HEK293 (cell line): ENCODE measurements at regions not wholly inside any gene's neighbourhood (a gene's known extent, or its start where the extent isn't known, plus 50 kb on each side); places are given as distances from the start of the nearest gene placed in this dataset.

ENCODE experiments used
- CTCF ChIA-PET: fragments of 350-600 bp; formaldehyde crosslinking; extraction: SDS; loops from one replicate; lab custom pipeline; 2021; ENCODE audit warnings: antibody characterized with exemption; lab: Yijun Ruan, JAX
- POLR2A ChIA-PET: fragments of 300-600 bp; formaldehyde crosslinking; extraction: SDS; loops from one replicate; lab custom pipeline; 2020; ENCODE audit warnings: antibody characterized with exemption, inconsistent platforms; lab: Yijun Ruan, JAX
- H3K27ac ChIP-seq: fragments of 200-500 bp; sonication (Bioruptor generic); 2 replicates; pipeline ENCODE4 v1.5.1; 2014; ENCODE audit warnings: low read depth, low read length, control low read depth, inconsistent platforms; ENCODE audit errors: extremely low read depth
- H3K36me3 ChIP-seq, 2 experiments: fragments of 200-500 bp in 1 of 2; sonication (Bioruptor generic) in 1 of 2; 1 replicate in 1 of 2; 2 replicates in 1 of 2; pipeline ENCODE4 v1.5.1; 2014 to 2017; ENCODE audit warnings: inconsistent platforms in 2 of 2, low read length in 2 of 2; ENCODE audit not compliant: control insufficient read depth in 2 of 2, insufficient read depth in 1 of 2
- H3K4me1 ChIP-seq: fragments of 200-500 bp; sonication (Bioruptor generic); 2 replicates; pipeline ENCODE4 v1.5.1; 2014; ENCODE audit warnings: mild to moderate bottlenecking, low read length, inconsistent platforms; ENCODE audit not compliant: control insufficient read depth, insufficient read depth
- H3K4me3 ChIP-seq: 2 replicates; pipeline ENCODE4 v1.5.1; 2011; ENCODE audit warnings: low read depth, mild to moderate bottlenecking, control low read depth, low read length, moderate library complexity
- H3K9me3 ChIP-seq: fragments of 200-500 bp; sonication (Bioruptor generic); 2 replicates; pipeline ENCODE4 v1.5.1; 2014; ENCODE audit warnings: low read depth, low read length, inconsistent platforms; ENCODE audit not compliant: control insufficient read depth, insufficient read depth
- KLF8 ChIP-seq: fragments of 450-650 bp; formaldehyde crosslinking; IDR thresholded peaks from 2 replicates; pipeline ENCODE4 v1.5.1; 2016; ENCODE audit warnings: missing biosample characterization, missing genetic modification characterization
- RBAK ChIP-seq: fragments of 450-650 bp; formaldehyde crosslinking; IDR thresholded peaks from 2 replicates; pipeline ENCODE4 v1.5.1; 2016; ENCODE audit warnings: missing biosample characterization, missing genetic modification characterization
- SCRT1 ChIP-seq: fragments of 450-650 bp; formaldehyde crosslinking; IDR thresholded peaks from 2 replicates; pipeline ENCODE4 v1.5.1; 2016; ENCODE audit warnings: missing biosample characterization, missing genetic modification characterization, borderline replicate concordance
- ZBTB48 ChIP-seq: fragments of 450-650 bp; formaldehyde crosslinking; IDR thresholded peaks from 2 replicates; pipeline ENCODE4 v1.5.1; 2016; ENCODE audit warnings: missing biosample characterization, missing genetic modification characterization
- ZBTB7A ChIP-seq: fragments of 450-650 bp; formaldehyde crosslinking; IDR thresholded peaks from 2 replicates; pipeline ENCODE4 v1.5.1; 2016; ENCODE audit warnings: low read depth, missing biosample characterization, missing genetic modification characterization
- ZNF155 ChIP-seq: fragments of 450-650 bp; formaldehyde crosslinking; IDR thresholded peaks from 2 replicates; pipeline ENCODE4 v1.5.1; 2016; ENCODE audit warnings: missing biosample characterization, missing genetic modification characterization
- ZNF16 ChIP-seq: fragments of 450-650 bp; formaldehyde crosslinking; IDR thresholded peaks from 2 replicates; pipeline ENCODE4 v1.5.1; 2016; ENCODE audit warnings: low read depth, missing biosample characterization, missing genetic modification characterization
- ZNF169 ChIP-seq: fragments of 450-650 bp; formaldehyde crosslinking; IDR thresholded peaks from 2 replicates; pipeline ENCODE4 v1.5.1; 2016; ENCODE audit warnings: missing biosample characterization, missing genetic modification characterization
- ZNF24 ChIP-seq: fragments of 450-650 bp; formaldehyde crosslinking; IDR thresholded peaks from 2 replicates; pipeline ENCODE4 v1.5.1; 2016; ENCODE audit warnings: missing biosample characterization, missing genetic modification characterization
- ZNF274 ChIP-seq, 2 experiments: fragments of 200-500 bp in 1 of 2; fragments of 450-650 bp in 1 of 2; sonication (Bioruptor generic) in 1 of 2; formaldehyde crosslinking in 1 of 2; IDR thresholded peaks; 2 replicates each; pipeline versions ENCODE4 v1.5.1 to v1.6.1; 2014 to 2016; ENCODE audit warnings: borderline replicate concordance in 1 of 2, inconsistent platforms in 1 of 2, low read length in 1 of 2, missing biosample characterization in 1 of 2, missing genetic modification characterization in 1 of 2
- ZNF423 ChIP-seq: fragments of 450-650 bp; formaldehyde crosslinking; IDR thresholded peaks from 2 replicates; pipeline ENCODE4 v1.5.1; 2016; ENCODE audit warnings: missing biosample characterization, missing genetic modification characterization
- ZNF558 ChIP-seq: fragments of 450-650 bp; formaldehyde crosslinking; IDR thresholded peaks from 2 replicates; pipeline ENCODE4 v1.5.1; 2016; ENCODE audit warnings: missing biosample characterization, missing genetic modification characterization
- ZNF571 ChIP-seq: fragments of 450-650 bp; formaldehyde crosslinking; IDR thresholded peaks from 2 replicates; pipeline ENCODE4 v1.5.0; 2017; ENCODE audit warnings: missing biosample characterization, missing genetic modification characterization
- ZNF596 ChIP-seq: fragments of 450-650 bp; IDR thresholded peaks from 2 replicates; pipeline ENCODE4 v1.5.0; 2018; ENCODE audit warnings: missing biosample characterization, mild to moderate bottlenecking, missing genetic modification characterization, moderate library complexity
- ZNF654 ChIP-seq: fragments of 450-650 bp; formaldehyde crosslinking; IDR thresholded peaks from 2 replicates; pipeline ENCODE4 v1.5.1; 2016; ENCODE audit warnings: low read depth, missing biosample characterization, missing genetic modification characterization
- TF ChIP-seq, protein P1 (sequence below): IDR thresholded peaks from 2 replicates; pipeline ENCODE4 v1.6.1; 2011; ENCODE audit warnings: mild to moderate bottlenecking, low read depth, low read length, borderline replicate concordance
- TF ChIP-seq, protein P2 (sequence below): fragments of 450-650 bp; formaldehyde crosslinking; IDR thresholded peaks from 2 replicates; pipeline ENCODE4 v1.5.1; 2016; ENCODE audit warnings: missing biosample characterization, missing genetic modification characterization, low read depth
- TF ChIP-seq, protein P3 (sequence below): fragments of 450-650 bp; formaldehyde crosslinking; IDR thresholded peaks from 2 replicates; pipeline ENCODE4 v1.5.1; 2016; ENCODE audit warnings: missing biosample characterization, missing genetic modification characterization

GRCh38 chr6:91127752-91128151, 540.9 kb upstream of the MAP3K7 start:
- H3K4me1 ChIP-seq = no peaks in the 10 kb centered on the region
- CTCF ChIA-PET = no interaction called here
- no peak overlapping the region for H3K27ac ChIP-seq
- no peaks in the 10 kb centered on the region for H3K9me3 ChIP-seq
- no peak for TF ChIP-seq ZNF423 (tag by site-specific recombination)
- POLR2A ChIA-PET = no interaction called here
- no peaks in the 10 kb centered on the region for H3K36me3 ChIP-seq
- no peak overlapping the region for H3K4me3 ChIP-seq

GRCh38 chr6:91126876-91127275, 540.0 kb upstream of the MAP3K7 start:
- no peaks in the 10 kb centered on the region for H3K9me3 ChIP-seq
- H3K4me1 ChIP-seq = no peaks in the 10 kb centered on the region
- ChIA-PET CTCF (interaction anchor here (1.1 kb wide), 1 partner anchor 26 kb away, joined by 3 read pairs; no protein-coding TSS in a partner anchor), POLR2A (no interaction called here)
- no peak overlapping the region for H3K27ac ChIP-seq
- no peaks in the 10 kb centered on the region for H3K36me3 ChIP-seq
- H3K4me3 ChIP-seq = no peak overlapping the region
- TF ChIP-seq, protein P1, sequence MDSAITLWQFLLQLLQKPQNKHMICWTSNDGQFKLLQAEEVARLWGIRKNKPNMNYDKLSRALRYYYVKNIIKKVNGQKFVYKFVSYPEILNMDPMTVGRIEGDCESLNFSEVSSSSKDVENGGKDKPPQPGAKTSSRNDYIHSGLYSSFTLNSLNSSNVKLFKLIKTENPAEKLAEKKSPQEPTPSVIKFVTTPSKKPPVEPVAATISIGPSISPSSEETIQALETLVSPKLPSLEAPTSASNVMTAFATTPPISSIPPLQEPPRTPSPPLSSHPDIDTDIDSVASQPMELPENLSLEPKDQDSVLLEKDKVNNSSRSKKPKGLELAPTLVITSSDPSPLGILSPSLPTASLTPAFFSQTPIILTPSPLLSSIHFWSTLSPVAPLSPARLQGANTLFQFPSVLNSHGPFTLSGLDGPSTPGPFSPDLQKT = no peak
- TF ChIP-seq ZNF558 (tag by site-specific recombination) (no peak), ZNF24 (no peak), RBAK (tag by site-specific recombination) (no peak), ZNF16 (tag by site-specific recombination) (no peak), ZNF571 (tag by site-specific recombination) (no peak), ZBTB7A (tag by site-specific recombination) (no peak), ZNF169 (tag by site-specific recombination) (no peak)
- TF ChIP-seq, protein P2, sequence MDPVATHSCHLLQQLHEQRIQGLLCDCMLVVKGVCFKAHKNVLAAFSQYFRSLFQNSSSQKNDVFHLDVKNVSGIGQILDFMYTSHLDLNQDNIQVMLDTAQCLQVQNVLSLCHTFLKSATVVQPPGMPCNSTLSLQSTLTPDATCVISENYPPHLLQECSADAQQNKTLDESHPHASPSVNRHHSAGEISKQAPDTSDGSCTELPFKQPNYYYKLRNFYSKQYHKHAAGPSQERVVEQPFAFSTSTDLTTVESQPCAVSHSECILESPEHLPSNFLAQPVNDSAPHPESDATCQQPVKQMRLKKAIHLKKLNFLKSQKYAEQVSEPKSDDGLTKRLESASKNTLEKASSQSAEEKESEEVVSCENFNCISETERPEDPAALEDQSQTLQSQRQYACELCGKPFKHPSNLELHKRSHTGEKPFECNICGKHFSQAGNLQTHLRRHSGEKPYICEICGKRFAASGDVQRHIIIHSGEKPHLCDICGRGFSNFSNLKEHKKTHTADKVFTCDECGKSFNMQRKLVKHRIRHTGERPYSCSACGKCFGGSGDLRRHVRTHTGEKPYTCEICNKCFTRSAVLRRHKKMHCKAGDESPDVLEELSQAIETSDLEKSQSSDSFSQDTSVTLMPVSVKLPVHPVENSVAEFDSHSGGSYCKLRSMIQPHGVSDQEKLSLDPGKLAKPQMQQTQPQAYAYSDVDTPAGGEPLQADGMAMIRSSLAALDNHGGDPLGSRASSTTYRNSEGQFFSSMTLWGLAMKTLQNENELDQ (tag by site-specific recombination) = no peak

GRCh38 chr6:91117550-91117949, 530.7 kb upstream of the MAP3K7 start:
- POLR2A ChIA-PET = no interaction called here
- Histone ChIP-seq H3K4me3 (no peak overlapping the region), H3K4me1 (no peaks in the 10 kb centered on the region), H3K27ac (no peak overlapping the region), H3K9me3 (no peaks in the 10 kb centered on the region), H3K36me3 (no peaks in the 10 kb centered on the region)
- CTCF ChIA-PET = no interaction called here
- TF ChIP-seq ZNF654 (no peak), SCRT1 (tag by site-specific recombination) (no peak), KLF8 (no peak), ZBTB48 (tag by site-specific recombination) (no peak), RBAK (tag by site-specific recombination) (no peak), ZNF274 (IDR thresholded peaks at IDR 0.05; ENCODE audit: low read length) (no peak), ZNF274 (tag by site-specific recombination; IDR thresholded peaks at IDR 0.05; ENCODE audit: borderline replicate concordance) (no peak), ZNF155 (tag by site-specific recombination) (no peak), ZNF24 (no peak), ZNF596 (tag by site-specific recombination) (no peak)
- TF ChIP-seq, protein P3, sequence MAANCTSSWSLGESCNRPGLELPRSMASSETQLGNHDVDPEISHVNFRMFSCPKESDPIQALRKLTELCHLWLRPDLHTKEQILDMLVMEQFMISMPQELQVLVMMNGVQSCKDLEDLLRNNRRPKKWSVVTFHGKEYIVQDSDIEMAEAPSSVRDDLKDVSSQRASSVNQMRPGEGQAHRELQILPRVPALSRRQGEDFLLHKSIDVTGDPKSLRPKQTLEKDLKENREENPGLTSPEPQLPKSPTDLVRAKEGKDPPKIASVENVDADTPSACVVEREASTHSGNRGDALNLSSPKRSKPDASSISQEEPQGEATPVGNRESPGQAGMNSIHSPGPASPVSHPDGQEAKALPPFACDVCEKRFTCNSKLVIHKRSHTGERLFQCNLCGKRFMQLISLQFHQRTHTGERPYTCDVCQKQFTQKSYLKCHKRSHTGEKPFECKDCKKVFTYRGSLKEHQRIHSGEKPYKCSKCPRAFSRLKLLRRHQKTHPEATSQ (tag by site-specific recombination) = no peak
